RWPE2 (cell line): ENCODE measurements at regions not wholly inside any gene's neighbourhood (a gene's known extent, or its start where the extent isn't known, plus 50 kb on each side); places are given as distances from the start of the nearest gene placed in this dataset.

Experiments
- ATAC-seq: fragments of 200-7000 bp; cut with Tn5 transposase; 3 replicates; pipeline ENCODE4 v1.9.1; 2021; ENCODE audit warnings: low read depth
- DNase-seq: peaks from one replicate; pipeline ENCODE4 v3.0.0-alpha.2; 2020; ENCODE audit warnings: low spot score
- H3K27ac ChIP-seq: fragments of 450-650 bp; 2 replicates; pipeline ENCODE4 v1.5.1; 2017; ENCODE audit warnings: mild to moderate bottlenecking; ENCODE audit not compliant: poor library complexity, severe bottlenecking
- H3K27me3 ChIP-seq: fragments of 250-450 bp; sonication (Bioruptor Pico); 2 replicates; pipeline ENCODE4 v1.5.1; 2021; ENCODE audit warnings: mild to moderate bottlenecking, moderate library complexity; ENCODE audit not compliant: insufficient read depth, poor library complexity, severe bottlenecking
- H3K36me3 ChIP-seq: fragments of 250-450 bp; sonication (Bioruptor Pico); 2 replicates; pipeline ENCODE4 v1.5.1; 2020; ENCODE audit warnings: low read depth, mild to moderate bottlenecking, moderate library complexity
- H3K4me1 ChIP-seq: fragments of 250-450 bp; sonication (Bioruptor Pico); 2 replicates; pipeline ENCODE4 v1.5.1; 2021; ENCODE audit warnings: mild to moderate bottlenecking, moderate library complexity; ENCODE audit not compliant: insufficient read depth, poor library complexity, severe bottlenecking
- H3K4me3 ChIP-seq: fragments of 250-450 bp; sonication (Bioruptor Pico); 2 replicates; pipeline ENCODE4 v1.5.1; 2021; ENCODE audit warnings: mild to moderate bottlenecking, moderate library complexity; ENCODE audit not compliant: severe bottlenecking
- H3K9me3 ChIP-seq: fragments of 250-450 bp; sonication (Bioruptor Pico); 2 replicates; pipeline ENCODE4 v1.5.1; 2021; ENCODE audit warnings: mild to moderate bottlenecking, moderate library complexity; ENCODE audit not compliant: severe bottlenecking
- CTCF ChIP-seq: fragments of 450-650 bp; IDR thresholded peaks from one replicate; pipeline ENCODE4 v1.5.1; 2017; ENCODE audit warnings: mild to moderate bottlenecking, moderate library complexity; ENCODE audit not compliant: poor library complexity, severe bottlenecking

- ATAC-seq, result no peak
- no peak for DNase-seq
- Histone ChIP-seq H3K36me3 (no peaks in the 10 kb centered on the region), H3K27me3 (no peaks in the 10 kb centered on the region), H3K4me1 (peaks cover 13% of the 10 kb centered on the region), H3K9me3 (no peaks in the 10 kb centered on the region), H3K4me3 (no peak overlapping the region), H3K27ac (no peak overlapping the region)
- no peak for TF ChIP-seq CTCF
Measured at GRCh38 chr14:23827100-23827892, 126.3 kb upstream of the DHRS4 start.

- Histone ChIP-seq H3K36me3 (no peaks in the 10 kb centered on the region), H3K4me1 (peaks cover 13% of the 10 kb centered on the region), H3K27me3 (no peaks in the 10 kb centered on the region), H3K9me3 (no peaks in the 10 kb centered on the region), H3K27ac (no peak overlapping the region), H3K4me3 (no peak overlapping the region)
- ATAC-seq, result no peak
- no peak for TF ChIP-seq CTCF
- no peak for DNase-seq
Measured at GRCh38 chr14:23828001-23828400, 125.6 kb upstream of the DHRS4 start.

- H3K27ac ChIP-seq, result no peak overlapping the region
- no peak overlapping the region for H3K4me3 ChIP-seq
- ATAC-seq (no peak), DNase-seq (no peak)
- H3K27me3 ChIP-seq, result no peaks in the 10 kb centered on the region
- peaks cover 13% of the 10 kb centered on the region for H3K4me1 ChIP-seq
- H3K36me3 ChIP-seq, result no peaks in the 10 kb centered on the region
- TF ChIP-seq CTCF, result no peak
- no peaks in the 10 kb centered on the region for H3K9me3 ChIP-seq
Measured at GRCh38 chr14:23828616-23829015, 125.0 kb upstream of the DHRS4 start.

GRCh38 chr14:23829736-23830471 is 123.7 kb upstream of the DHRS4 start:
- Histone ChIP-seq H3K9me3 (no peaks in the 10 kb centered on the region), H3K4me1 (peaks cover 13% of the 10 kb centered on the region), H3K27ac (no peak overlapping the region), H3K36me3 (no peaks in the 10 kb centered on the region), H3K4me3 (no peak overlapping the region), H3K27me3 (no peaks in the 10 kb centered on the region)
- peak; percentile 80 for DNase-seq
- peak; percentile 100 for ATAC-seq
- TF ChIP-seq CTCF, result peak; percentile 11

- no peaks in the 10 kb centered on the region for H3K36me3 ChIP-seq
- H3K27me3 ChIP-seq, result no peaks in the 10 kb centered on the region
- TF ChIP-seq CTCF, result no peak
- H3K27ac ChIP-seq, result no peak overlapping the region
- no peaks in the 10 kb centered on the region for H3K9me3 ChIP-seq
- DNase-seq (no peak), ATAC-seq (no peak)
- no peak overlapping the region for H3K4me3 ChIP-seq
- peaks cover 13% of the 10 kb centered on the region for H3K4me1 ChIP-seq
Measured at GRCh38 chr14:23831596-23831995, 122.0 kb upstream of the DHRS4 start.
